Suppressor macrophage treated with lipopolysaccharide for 4 hours (primary cell): ENCODE measurements at regions not wholly inside any gene's neighbourhood (a gene's known extent, or its start where the extent isn't known, plus 50 kb on each side); places are given as distances from the start of the nearest gene placed in this dataset.
"Not testable (repeated sequence)": the region's sequence is repeated elsewhere in the genome, so short reads cannot be mapped to it uniquely, and the experiment has no call there.

Experiments used
- DNase-seq: peaks from one replicate; pipeline ENCODE4 v3.0.0-alpha.2; 2020

- DNase-seq: no peak
Observed at GRCh38 chr10:80697926-80698325, 160.2 kb downstream of the SH2D4B start.

GRCh38 chr10:80699602-80700039 is 161.9 kb downstream of the SH2D4B start:
- peak; percentile 81 for DNase-seq

- no peak for DNase-seq
Observed at GRCh38 chr10:80700252-80700651, 162.6 kb downstream of the SH2D4B start.

GRCh38 chr10:80700760-80701444 is 163.2 kb downstream of the SH2D4B start:
- DNase-seq: no peak

- no peak for DNase-seq
Observed at GRCh38 chr10:80701706-80702105, 164.0 kb downstream of the SH2D4B start.

GRCh38 chr10:80702143-80702542 is 164.4 kb downstream of the SH2D4B start:
- DNase-seq: no peak

- DNase-seq: no peak
Observed at GRCh38 chr10:80705899-80706298, 168.2 kb downstream of the SH2D4B start.

- no peak for DNase-seq
Observed at GRCh38 chr10:80708185-80708584, 170.5 kb downstream of the SH2D4B start.

GRCh38 chr10:80708808-80709207 is 171.1 kb downstream of the SH2D4B start:
- no peak for DNase-seq

GRCh38 chr10:80709866-80710265 is 172.2 kb downstream of the SH2D4B start:
- no peak for DNase-seq

- no peak for DNase-seq
Observed at GRCh38 chr10:80713398-80713928, 175.8 kb downstream of the SH2D4B start.

GRCh38 chr10:80714566-80714965 is 176.9 kb downstream of the SH2D4B start:
- DNase-seq: no peak

GRCh38 chr10:80718024-80718423 is 180.3 kb downstream of the SH2D4B start:
- no peak for DNase-seq

GRCh38 chr10:80719935-80720334 is 182.2 kb downstream of the SH2D4B start:
- DNase-seq: no peak

- DNase-seq: no peak
Observed at GRCh38 chr10:80720549-80720948, 182.8 kb downstream of the SH2D4B start.

- not testable (repeated sequence) for DNase-seq
Observed at GRCh38 chr10:80728354-80728753, 190.7 kb downstream of the SH2D4B start.

GRCh38 chr10:80729896-80730295 is 192.2 kb downstream of the SH2D4B start:
- no peak for DNase-seq

GRCh38 chr10:80730522-80730921 is 192.8 kb downstream of the SH2D4B start:
- DNase-seq: no peak

- DNase-seq: no peak
Observed at GRCh38 chr10:80734589-80734988, 196.9 kb downstream of the SH2D4B start.

GRCh38 chr10:80737209-80737608 is 199.5 kb downstream of the SH2D4B start:
- no peak for DNase-seq

- no peak for DNase-seq
Observed at GRCh38 chr10:80739328-80739727, 201.6 kb downstream of the SH2D4B start.

GRCh38 chr10:80739963-80740715 is 202.4 kb downstream of the SH2D4B start:
- no peak for DNase-seq

- no peak for DNase-seq
Observed at GRCh38 chr10:80741278-80741677, 203.6 kb downstream of the SH2D4B start.

GRCh38 chr10:80750268-80750667 is 212.6 kb downstream of the SH2D4B start:
- no peak for DNase-seq
